ENCODE measurements at regions not wholly inside any gene's neighbourhood (a gene's known extent, or its start where the extent isn't known, plus 50 kb on each side); places are given as distances from the start of the nearest gene placed in this dataset.

DNA sequence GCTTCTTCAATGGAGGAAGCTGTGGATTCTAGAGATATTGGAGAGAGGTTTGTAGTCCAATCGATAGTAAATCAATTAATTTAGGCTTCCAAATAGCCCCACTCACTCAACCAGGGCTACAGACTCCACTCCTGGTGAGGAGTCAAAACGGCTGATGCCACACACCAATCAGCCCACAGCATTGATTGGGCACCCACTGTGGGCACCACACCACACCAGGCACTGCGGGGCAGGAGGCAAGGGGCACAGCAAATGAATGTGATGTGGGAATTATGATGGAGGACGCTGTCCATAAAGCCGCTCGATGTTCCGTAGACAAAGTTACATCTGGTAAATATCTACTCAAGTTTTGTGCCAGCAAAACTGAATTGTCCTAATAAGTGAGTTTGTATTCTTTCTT is 547.3 kb upstream of the CADM1 start:
- TF ChIP-seq, protein P1, sequence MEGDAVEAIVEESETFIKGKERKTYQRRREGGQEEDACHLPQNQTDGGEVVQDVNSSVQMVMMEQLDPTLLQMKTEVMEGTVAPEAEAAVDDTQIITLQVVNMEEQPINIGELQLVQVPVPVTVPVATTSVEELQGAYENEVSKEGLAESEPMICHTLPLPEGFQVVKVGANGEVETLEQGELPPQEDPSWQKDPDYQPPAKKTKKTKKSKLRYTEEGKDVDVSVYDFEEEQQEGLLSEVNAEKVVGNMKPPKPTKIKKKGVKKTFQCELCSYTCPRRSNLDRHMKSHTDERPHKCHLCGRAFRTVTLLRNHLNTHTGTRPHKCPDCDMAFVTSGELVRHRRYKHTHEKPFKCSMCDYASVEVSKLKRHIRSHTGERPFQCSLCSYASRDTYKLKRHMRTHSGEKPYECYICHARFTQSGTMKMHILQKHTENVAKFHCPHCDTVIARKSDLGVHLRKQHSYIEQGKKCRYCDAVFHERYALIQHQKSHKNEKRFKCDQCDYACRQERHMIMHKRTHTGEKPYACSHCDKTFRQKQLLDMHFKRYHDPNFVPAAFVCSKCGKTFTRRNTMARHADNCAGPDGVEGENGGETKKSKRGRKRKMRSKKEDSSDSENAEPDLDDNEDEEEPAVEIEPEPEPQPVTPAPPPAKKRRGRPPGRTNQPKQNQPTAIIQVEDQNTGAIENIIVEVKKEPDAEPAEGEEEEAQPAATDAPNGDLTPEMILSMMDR (CRISPR knock-in tag; IDR thresholded peaks at IDR 0.05), result no peak
- TF ChIP-seq CHD4 (IDR thresholded peaks at IDR 0.05; ENCODE audit: borderline replicate concordance, low read length) (no peak), CHCHD3 (CRISPR knock-in tag; IDR thresholded peaks at IDR 0.05) (no peak), MAFK (conservative IDR thresholded peaks at IDR 0.05 in 1 of 2, IDR thresholded peaks at IDR 0.05 in 1 of 2; ENCODE audit: low read length in 2 of 2) (no peak), EZH2 (conservative IDR thresholded peaks at IDR 0.05; ENCODE audit: low read depth, low read length) (no peak), SP1 (IDR thresholded peaks at IDR 0.05) (no peak), SP1 (CRISPR knock-in tag; IDR thresholded peaks at IDR 0.05) (no peak)

Data from HepG2 (cell line).